H1 (cell line): ENCODE measurements at regions not wholly inside any gene's neighbourhood (a gene's known extent, or its start where the extent isn't known, plus 50 kb on each side); places are given as distances from the start of the nearest gene placed in this dataset.

Experiments used
- NRF1 ChIP-seq: IDR thresholded peaks from 2 replicates; pipeline ENCODE4 v1.6.1; 2011; ENCODE audit warnings: mild to moderate bottlenecking, low read depth, low read length, improper control_type of control experiment
- TF ChIP-seq, protein P1 (sequence below): fragments of 300-600 bp; sonication (generic); IDR thresholded peaks from 2 replicates; pipeline ENCODE4 v1.7.1; 2012; ENCODE audit warnings: low read length, moderate library complexity, mild to moderate bottlenecking, inconsistent platforms; ENCODE audit not compliant: insufficient replicate concordance

DNA sequence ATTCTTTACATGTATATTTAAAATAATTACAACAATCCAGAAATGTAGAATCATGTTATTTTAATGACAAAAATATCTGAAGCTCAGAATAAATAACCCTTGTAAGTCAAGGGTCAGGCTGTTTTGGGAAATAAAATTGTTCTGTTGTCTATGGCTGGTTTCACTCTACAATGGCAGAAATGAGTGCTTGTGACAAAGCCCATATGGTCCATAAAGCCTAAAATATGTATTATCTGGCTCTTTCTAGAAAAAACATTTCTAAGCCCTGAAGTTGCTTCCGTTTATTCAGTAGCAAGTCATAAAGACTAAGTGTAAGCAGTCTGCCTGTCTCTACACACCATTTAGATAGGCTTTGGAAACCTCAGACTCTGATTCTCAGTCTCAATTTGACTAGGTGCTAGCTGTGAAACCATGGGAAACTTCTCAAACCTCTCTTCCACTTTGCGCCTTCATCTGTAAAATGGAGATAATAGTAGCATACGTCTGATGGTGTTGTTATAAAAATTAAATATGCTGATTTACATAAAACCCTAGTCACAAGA lies 365.7 kb upstream of the CA10 start (continued):
- TF ChIP-seq, protein P1, sequence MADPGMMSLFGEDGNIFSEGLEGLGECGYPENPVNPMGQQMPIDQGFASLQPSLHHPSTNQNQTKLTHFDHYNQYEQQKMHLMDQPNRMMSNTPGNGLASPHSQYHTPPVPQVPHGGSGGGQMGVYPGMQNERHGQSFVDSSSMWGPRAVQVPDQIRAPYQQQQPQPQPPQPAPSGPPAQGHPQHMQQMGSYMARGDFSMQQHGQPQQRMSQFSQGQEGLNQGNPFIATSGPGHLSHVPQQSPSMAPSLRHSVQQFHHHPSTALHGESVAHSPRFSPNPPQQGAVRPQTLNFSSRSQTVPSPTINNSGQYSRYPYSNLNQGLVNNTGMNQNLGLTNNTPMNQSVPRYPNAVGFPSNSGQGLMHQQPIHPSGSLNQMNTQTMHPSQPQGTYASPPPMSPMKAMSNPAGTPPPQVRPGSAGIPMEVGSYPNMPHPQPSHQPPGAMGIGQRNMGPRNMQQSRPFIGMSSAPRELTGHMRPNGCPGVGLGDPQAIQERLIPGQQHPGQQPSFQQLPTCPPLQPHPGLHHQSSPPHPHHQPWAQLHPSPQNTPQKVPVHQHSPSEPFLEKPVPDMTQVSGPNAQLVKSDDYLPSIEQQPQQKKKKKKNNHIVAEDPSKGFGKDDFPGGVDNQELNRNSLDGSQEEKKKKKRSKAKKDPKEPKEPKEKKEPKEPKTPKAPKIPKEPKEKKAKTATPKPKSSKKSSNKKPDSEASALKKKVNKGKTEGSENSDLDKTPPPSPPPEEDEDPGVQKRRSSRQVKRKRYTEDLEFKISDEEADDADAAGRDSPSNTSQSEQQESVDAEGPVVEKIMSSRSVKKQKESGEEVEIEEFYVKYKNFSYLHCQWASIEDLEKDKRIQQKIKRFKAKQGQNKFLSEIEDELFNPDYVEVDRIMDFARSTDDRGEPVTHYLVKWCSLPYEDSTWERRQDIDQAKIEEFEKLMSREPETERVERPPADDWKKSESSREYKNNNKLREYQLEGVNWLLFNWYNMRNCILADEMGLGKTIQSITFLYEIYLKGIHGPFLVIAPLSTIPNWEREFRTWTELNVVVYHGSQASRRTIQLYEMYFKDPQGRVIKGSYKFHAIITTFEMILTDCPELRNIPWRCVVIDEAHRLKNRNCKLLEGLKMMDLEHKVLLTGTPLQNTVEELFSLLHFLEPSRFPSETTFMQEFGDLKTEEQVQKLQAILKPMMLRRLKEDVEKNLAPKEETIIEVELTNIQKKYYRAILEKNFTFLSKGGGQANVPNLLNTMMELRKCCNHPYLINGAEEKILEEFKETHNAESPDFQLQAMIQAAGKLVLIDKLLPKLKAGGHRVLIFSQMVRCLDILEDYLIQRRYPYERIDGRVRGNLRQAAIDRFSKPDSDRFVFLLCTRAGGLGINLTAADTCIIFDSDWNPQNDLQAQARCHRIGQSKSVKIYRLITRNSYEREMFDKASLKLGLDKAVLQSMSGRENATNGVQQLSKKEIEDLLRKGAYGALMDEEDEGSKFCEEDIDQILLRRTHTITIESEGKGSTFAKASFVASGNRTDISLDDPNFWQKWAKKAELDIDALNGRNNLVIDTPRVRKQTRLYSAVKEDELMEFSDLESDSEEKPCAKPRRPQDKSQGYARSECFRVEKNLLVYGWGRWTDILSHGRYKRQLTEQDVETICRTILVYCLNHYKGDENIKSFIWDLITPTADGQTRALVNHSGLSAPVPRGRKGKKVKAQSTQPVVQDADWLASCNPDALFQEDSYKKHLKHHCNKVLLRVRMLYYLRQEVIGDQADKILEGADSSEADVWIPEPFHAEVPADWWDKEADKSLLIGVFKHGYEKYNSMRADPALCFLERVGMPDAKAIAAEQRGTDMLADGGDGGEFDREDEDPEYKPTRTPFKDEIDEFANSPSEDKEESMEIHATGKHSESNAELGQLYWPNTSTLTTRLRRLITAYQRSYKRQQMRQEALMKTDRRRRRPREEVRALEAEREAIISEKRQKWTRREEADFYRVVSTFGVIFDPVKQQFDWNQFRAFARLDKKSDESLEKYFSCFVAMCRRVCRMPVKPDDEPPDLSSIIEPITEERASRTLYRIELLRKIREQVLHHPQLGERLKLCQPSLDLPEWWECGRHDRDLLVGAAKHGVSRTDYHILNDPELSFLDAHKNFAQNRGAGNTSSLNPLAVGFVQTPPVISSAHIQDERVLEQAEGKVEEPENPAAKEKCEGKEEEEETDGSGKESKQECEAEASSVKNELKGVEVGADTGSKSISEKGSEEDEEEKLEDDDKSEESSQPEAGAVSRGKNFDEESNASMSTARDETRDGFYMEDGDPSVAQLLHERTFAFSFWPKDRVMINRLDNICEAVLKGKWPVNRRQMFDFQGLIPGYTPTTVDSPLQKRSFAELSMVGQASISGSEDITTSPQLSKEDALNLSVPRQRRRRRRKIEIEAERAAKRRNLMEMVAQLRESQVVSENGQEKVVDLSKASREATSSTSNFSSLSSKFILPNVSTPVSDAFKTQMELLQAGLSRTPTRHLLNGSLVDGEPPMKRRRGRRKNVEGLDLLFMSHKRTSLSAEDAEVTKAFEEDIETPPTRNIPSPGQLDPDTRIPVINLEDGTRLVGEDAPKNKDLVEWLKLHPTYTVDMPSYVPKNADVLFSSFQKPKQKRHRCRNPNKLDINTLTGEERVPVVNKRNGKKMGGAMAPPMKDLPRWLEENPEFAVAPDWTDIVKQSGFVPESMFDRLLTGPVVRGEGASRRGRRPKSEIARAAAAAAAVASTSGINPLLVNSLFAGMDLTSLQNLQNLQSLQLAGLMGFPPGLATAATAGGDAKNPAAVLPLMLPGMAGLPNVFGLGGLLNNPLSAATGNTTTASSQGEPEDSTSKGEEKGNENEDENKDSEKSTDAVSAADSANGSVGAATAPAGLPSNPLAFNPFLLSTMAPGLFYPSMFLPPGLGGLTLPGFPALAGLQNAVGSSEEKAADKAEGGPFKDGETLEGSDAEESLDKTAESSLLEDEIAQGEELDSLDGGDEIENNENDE = no peak
- no peak for TF ChIP-seq NRF1
